ENCODE measurements at regions not wholly inside any gene's neighbourhood (a gene's known extent, or its start where the extent isn't known, plus 50 kb on each side); places are given as distances from the start of the nearest gene placed in this dataset.

DNA sequence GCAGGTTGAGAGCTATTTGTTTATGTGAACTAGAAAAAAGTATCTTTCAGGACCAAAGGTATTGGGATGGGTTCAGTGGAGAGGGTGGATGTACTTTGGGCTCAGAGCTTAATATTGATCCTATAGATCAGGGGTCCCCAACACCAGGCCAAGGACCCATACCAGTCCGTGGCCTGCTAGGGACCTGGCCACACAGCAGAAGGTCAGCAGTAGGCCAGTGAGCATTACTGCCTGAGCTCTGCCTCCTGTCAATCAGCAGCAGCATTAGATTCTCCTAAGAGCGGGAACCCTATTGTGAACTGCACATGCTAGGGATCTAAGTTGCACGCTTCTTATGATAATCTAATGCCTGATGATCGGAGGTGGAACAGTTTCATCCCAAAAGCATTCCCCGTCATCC is 115.8 kb upstream of the WDR11 start:
- WGBS (ENCODE audit: insufficient coverage, low coverage, missing lambda C conversion rate): 11% methylated on average over 5 of the region's 5 CpGs
- POLR2A ChIA-PET: no interaction called here
- no peaks in the 10 kb centered on the region for H3K4me1 ChIP-seq (replicated peaks in 1 of 2; ENCODE audit: control insufficient read depth in 2 of 2, insufficient read depth in 2 of 2, low read length in 2 of 2)

More for the DNA sequence above, 115.8 kb upstream of the WDR11 start:
- H4K20me1 ChIP-seq (replicated peaks; ENCODE audit: control insufficient read depth, insufficient read depth, low read length): no peaks in the 10 kb centered on the region
- TF ChIP-seq SAP30 (IDR thresholded peaks at IDR 0.05; ENCODE audit: borderline replicate concordance, insufficient read depth, low read depth, low read length, poor library complexity, severe bottlenecking) (no peak), ZNF184 (CRISPR knock-in tag; IDR thresholded peaks at IDR 0.05) (no peak), PHF8 (IDR thresholded peaks at IDR 0.05; ENCODE audit: borderline replicate concordance, low read length) (no peak), GABPB2 (CRISPR knock-in tag; conservative IDR thresholded peaks at IDR 0.05) (no peak), ZNF23 (CRISPR knock-in tag; IDR thresholded peaks at IDR 0.05) (no peak), CGGBP1 (CRISPR knock-in tag; IDR thresholded peaks at IDR 0.05) (no peak), RCOR1 (IDR thresholded peaks at IDR 0.05; ENCODE audit: borderline replicate concordance in 1 of 2, low read depth in 2 of 2, low read length in 2 of 2) (no peak), RBBP5 (IDR thresholded peaks at IDR 0.05; ENCODE audit: borderline replicate concordance, insufficient read depth, low read length, poor library complexity, severe bottlenecking) (no peak), ZNF551 (CRISPR knock-in tag; IDR thresholded peaks at IDR 0.05) (no peak), PHF20 (IDR thresholded peaks at IDR 0.05; ENCODE audit: partially characterized antibody) (no peak), TEAD2 (tag; IDR thresholded peaks at IDR 0.05) (no peak), JUNB (CRISPR knock-in tag; conservative IDR thresholded peaks at IDR 0.05) (no peak)
- DNase-seq (ENCODE audit: extremely low read depth in 1 of 4, low spot score in 3 of 4) (no peak), FAIRE-seq (no peak), ATAC-seq (no peak)
- H3K4me3 ChIP-seq: no peak overlapping the region
- CTCF ChIA-PET (ENCODE audit: low intra/inter-chr PET ratio): no interaction called here
- H3K27me3 ChIP-seq (ENCODE audit: control insufficient read depth in 2 of 2, insufficient read depth in 2 of 2, low read length in 2 of 2): no peaks in the 10 kb centered on the region
- H3K4me2 ChIP-seq (ENCODE audit: insufficient read depth, low read length): no peak overlapping the region
- no peaks in the 10 kb centered on the region for H3K9me3 ChIP-seq (replicated peaks; ENCODE audit: control insufficient read depth, insufficient read depth, low read depth, low read length)
- H3K27ac ChIP-seq (ENCODE audit: extremely low read depth, low read depth, low read length): no peak overlapping the region
- no TSS peak for BruUV-seq (replicated peaks)
- H2AFZ ChIP-seq (ENCODE audit: low read depth, low read length): no peak overlapping the region
- H3K36me3 ChIP-seq (ENCODE audit: control insufficient read depth, insufficient read depth, low read length): no peaks in the 10 kb centered on the region
- no peaks in the 10 kb centered on the region for H3K79me2 ChIP-seq (ENCODE audit: control insufficient read depth, insufficient read depth, low read length)
- H3K9me1 ChIP-seq (ENCODE audit: control insufficient read depth, insufficient read depth, low read length): no peaks in the 10 kb centered on the region
- intact Hi-C loops (cut with micrococcal nuclease) (loop anchor here (5.0 kb wide), 1 partner anchor 313 kb away; no protein-coding TSS in a partner anchor), in situ Hi-C loops (cut with MboI) (no loop called here)
- H3K9ac ChIP-seq (ENCODE audit: insufficient read depth in 1 of 2, low read depth in 2 of 2, low read length in 2 of 2): no peak overlapping the region
